ENCODE measurements at regions not wholly inside any gene's neighbourhood (a gene's known extent, or its start where the extent isn't known, plus 50 kb on each side); places are given as distances from the start of the nearest gene placed in this dataset.
"Not testable (repeated sequence)": the region's sequence is repeated elsewhere in the genome, so short reads cannot be mapped to it uniquely, and the experiment has no call there.

DNA sequence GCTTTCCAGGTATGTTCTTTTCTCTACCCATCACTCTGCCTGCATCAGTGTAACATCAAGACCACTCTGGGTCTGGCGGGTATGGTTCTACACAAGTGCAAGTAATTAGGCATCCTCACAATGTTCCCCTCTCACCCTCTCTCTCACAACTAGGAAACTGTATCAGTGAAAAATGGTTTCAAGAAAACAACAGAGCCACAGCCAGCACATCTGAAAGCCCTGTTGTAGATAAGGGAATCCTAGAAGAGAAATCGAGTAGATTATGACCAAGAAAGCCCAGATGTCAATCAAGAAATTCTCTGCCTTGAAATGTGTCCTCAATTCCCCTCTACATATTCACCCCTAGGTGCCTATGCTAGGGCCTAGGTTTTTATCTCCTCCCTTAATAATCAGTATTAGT lies 281.3 kb upstream of the ANKRD50 start:
- H3K4me2 ChIP-seq (ENCODE audit: low read length) = no peak overlapping the region
- no peak overlapping the region for H3K4me3 ChIP-seq (ENCODE audit: low read length)
- no peak overlapping the region for H2AFZ ChIP-seq (ENCODE audit: low read depth, low read length)
- no peaks in the 10 kb centered on the region for H3K79me2 ChIP-seq (ENCODE audit: low read length)
- no peaks in the 10 kb centered on the region for H4K20me1 ChIP-seq (ENCODE audit: insufficient read depth, low read length)
- H3K9ac ChIP-seq (ENCODE audit: low read length) = no peak overlapping the region
- no peaks in the 10 kb centered on the region for H3K4me1 ChIP-seq (ENCODE audit: low read length)
- H3K9me3 ChIP-seq (ENCODE audit: insufficient read depth, low read length) = no peaks in the 10 kb centered on the region
- TF ChIP-seq EZH2phosphoT487 (IDR thresholded peaks at IDR 0.05; ENCODE audit: low read depth) = no peak
- no peak for TF ChIP-seq CTCF (IDR thresholded peaks at IDR 0.05; ENCODE audit: low read depth, low read length)
- no peaks in the 10 kb centered on the region for H3K27me3 ChIP-seq (ENCODE audit: low read depth, low read length)
- no peak overlapping the region for H3K27ac ChIP-seq (ENCODE audit: low read length)
- no peaks in the 10 kb centered on the region for H3K36me3 ChIP-seq (replicated peaks; ENCODE audit: low read depth, low read length)

DNA sequence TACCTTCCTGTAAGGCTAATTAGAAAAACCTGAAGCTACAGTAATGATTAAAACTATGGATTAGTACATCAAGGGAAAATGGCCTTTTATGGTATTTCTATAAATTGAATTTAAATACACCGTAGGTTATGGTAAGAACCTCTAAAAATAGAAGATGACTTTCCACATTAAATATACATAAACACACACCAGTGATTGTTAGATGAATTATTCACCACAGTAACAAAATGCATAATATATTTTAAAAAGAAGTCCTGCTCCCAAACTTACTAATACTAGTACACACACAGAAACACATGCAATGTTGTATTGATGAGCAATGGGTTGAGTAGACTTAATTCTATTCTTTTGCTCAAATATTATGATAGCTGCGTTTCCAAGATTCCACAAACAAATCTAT lies 277.9 kb upstream of the ANKRD50 start:
- Histone ChIP-seq H3K79me2 (ENCODE audit: low read length) (no peaks in the 10 kb centered on the region), H3K9me3 (ENCODE audit: insufficient read depth, low read length) (no peaks in the 10 kb centered on the region), H3K36me3 (replicated peaks; ENCODE audit: low read depth, low read length) (no peaks in the 10 kb centered on the region), H3K4me3 (ENCODE audit: low read length) (no peak overlapping the region), H4K20me1 (ENCODE audit: insufficient read depth, low read length) (no peaks in the 10 kb centered on the region), H3K27ac (ENCODE audit: low read length) (no peak overlapping the region), H3K4me2 (ENCODE audit: low read length) (no peak overlapping the region), H3K27me3 (ENCODE audit: low read depth, low read length) (no peaks in the 10 kb centered on the region), H2AFZ (ENCODE audit: low read depth, low read length) (no peak overlapping the region), H3K9ac (ENCODE audit: low read length) (no peak overlapping the region), H3K4me1 (ENCODE audit: low read length) (no peaks in the 10 kb centered on the region)
- TF ChIP-seq EZH2phosphoT487 (IDR thresholded peaks at IDR 0.05; ENCODE audit: low read depth) = no peak
- no peak for TF ChIP-seq CTCF (IDR thresholded peaks at IDR 0.05; ENCODE audit: low read depth, low read length)

DNA sequence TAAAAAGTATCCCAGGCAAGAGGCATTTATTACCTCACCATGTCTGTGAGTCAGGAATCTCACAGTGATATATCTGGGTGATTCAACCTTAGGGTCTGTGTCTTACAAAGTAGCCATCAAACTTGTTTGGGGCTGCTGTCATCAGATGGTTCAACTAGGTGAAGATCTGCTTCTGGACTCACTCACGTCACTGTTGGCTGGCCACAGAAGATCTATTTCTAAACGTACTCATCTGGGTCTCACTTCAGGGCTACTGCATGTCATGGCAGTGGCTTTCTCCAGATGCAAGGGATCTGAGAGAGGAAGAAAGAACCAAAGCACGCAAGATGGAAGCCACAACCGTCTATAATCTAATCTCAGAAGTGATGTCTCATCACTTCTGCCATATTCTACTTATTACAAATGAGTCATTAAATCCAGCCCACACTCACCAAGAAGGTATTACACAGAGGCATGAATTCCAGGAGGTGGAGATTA lies 267.8 kb upstream of the ANKRD50 start:
- no peak for TF ChIP-seq CTCF (IDR thresholded peaks at IDR 0.05; ENCODE audit: low read depth, low read length)
- TF ChIP-seq EZH2phosphoT487 (IDR thresholded peaks at IDR 0.05; ENCODE audit: low read depth) = no peak
- H4K20me1 ChIP-seq (ENCODE audit: insufficient read depth, low read length) = no peaks in the 10 kb centered on the region
- no peaks in the 10 kb centered on the region for H3K9me3 ChIP-seq (ENCODE audit: insufficient read depth, low read length)
- H3K36me3 ChIP-seq (replicated peaks; ENCODE audit: low read depth, low read length) = no peaks in the 10 kb centered on the region
- H3K4me3 ChIP-seq (ENCODE audit: low read length) = no peak overlapping the region
- no peak overlapping the region; the same call in 1 of the 2 replicates for H2AFZ ChIP-seq (ENCODE audit: low read depth, low read length)
- H3K4me1 ChIP-seq (ENCODE audit: low read length) = no peaks in the 10 kb centered on the region
- H3K9ac ChIP-seq (ENCODE audit: low read length) = no peak overlapping the region
- H3K4me2 ChIP-seq (ENCODE audit: low read length) = no peak overlapping the region
- H3K27me3 ChIP-seq (ENCODE audit: low read depth, low read length) = no peaks in the 10 kb centered on the region
- H3K27ac ChIP-seq (ENCODE audit: low read length) = no peak overlapping the region
- H3K79me2 ChIP-seq (ENCODE audit: low read length) = no peaks in the 10 kb centered on the region

GRCh38 chr4:124978536-124978935 lies 266.0 kb upstream of the ANKRD50 start:
- not testable (repeated sequence) for H3K27me3 ChIP-seq (ENCODE audit: low read depth, low read length); H3K27ac ChIP-seq (ENCODE audit: low read length); H3K36me3 ChIP-seq (replicated peaks; ENCODE audit: low read depth, low read length); H3K4me3 ChIP-seq (ENCODE audit: low read length); H3K4me2 ChIP-seq (ENCODE audit: low read length); H3K9ac ChIP-seq (ENCODE audit: low read length); H3K9me3 ChIP-seq (ENCODE audit: insufficient read depth, low read length); H2AFZ ChIP-seq (ENCODE audit: low read depth, low read length); H3K4me1 ChIP-seq (ENCODE audit: low read length); H4K20me1 ChIP-seq (ENCODE audit: insufficient read depth, low read length); H3K79me2 ChIP-seq (ENCODE audit: low read length)

DNA sequence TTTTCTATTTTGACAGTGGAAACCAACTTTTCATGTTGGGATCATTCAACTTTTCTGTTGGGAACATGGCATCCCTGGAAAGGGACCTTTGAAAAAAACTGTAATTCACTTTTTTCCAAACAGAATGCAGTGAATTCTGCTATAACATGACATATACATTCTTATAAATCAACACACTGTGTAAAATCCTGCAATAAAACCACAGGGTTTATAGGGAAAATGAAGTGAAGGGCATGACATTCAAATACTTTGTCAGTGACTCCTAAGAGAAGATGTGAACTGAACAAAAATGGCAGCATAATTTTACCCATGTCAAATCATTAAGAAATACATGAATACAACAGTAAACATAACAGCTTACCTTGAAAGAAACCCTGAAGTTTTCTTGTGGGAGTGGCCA lies 264.5 kb upstream of the ANKRD50 start:
- H3K27me3 ChIP-seq (ENCODE audit: low read depth, low read length) = no peaks in the 10 kb centered on the region
- H3K9ac ChIP-seq (ENCODE audit: low read length) = no peak overlapping the region
- H3K4me3 ChIP-seq (ENCODE audit: low read length) = no peak overlapping the region
- no peaks in the 10 kb centered on the region for H3K9me3 ChIP-seq (ENCODE audit: insufficient read depth, low read length)
- no peak overlapping the region for H2AFZ ChIP-seq (ENCODE audit: low read depth, low read length)
- no peaks in the 10 kb centered on the region for H3K79me2 ChIP-seq (ENCODE audit: low read length)
- no peaks in the 10 kb centered on the region for H3K4me1 ChIP-seq (ENCODE audit: low read length)
- H3K36me3 ChIP-seq (replicated peaks; ENCODE audit: low read depth, low read length) = no peaks in the 10 kb centered on the region
- no peak overlapping the region for H3K4me2 ChIP-seq (ENCODE audit: low read length)
- no peak for TF ChIP-seq EZH2phosphoT487 (IDR thresholded peaks at IDR 0.05; ENCODE audit: low read depth)
- TF ChIP-seq CTCF (IDR thresholded peaks at IDR 0.05; ENCODE audit: low read depth, low read length) = no peak
- H4K20me1 ChIP-seq (ENCODE audit: insufficient read depth, low read length) = no peaks in the 10 kb centered on the region
- H3K27ac ChIP-seq (ENCODE audit: low read length) = no peak overlapping the region

Data from OCI-LY3 (cell line).